ENCODE measurements at regions not wholly inside any gene's neighbourhood (a gene's known extent, or its start where the extent isn't known, plus 50 kb on each side); places are given as distances from the start of the nearest gene placed in this dataset.

DNA sequence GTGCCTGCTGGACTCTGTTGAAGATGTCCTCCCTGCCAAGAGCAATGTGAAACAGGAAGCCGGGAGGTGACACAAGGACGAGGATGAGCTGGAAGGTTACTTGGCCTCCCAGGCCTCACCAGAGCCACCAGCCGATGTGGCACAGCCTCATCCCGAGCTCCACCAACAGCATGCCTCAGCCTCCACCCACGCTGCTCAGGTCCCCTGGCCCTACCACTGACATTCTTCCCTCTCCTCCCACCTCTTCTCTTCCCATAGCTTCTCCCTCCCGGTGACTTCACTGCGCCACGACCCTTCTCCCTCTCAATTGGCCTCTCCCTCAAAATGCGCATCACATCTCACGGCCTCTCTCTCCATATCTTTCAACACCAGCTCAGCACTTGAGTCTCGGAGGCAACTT is 249.9 kb downstream of the SKAP2 start:
- no peak overlapping the region for H3K4me2 ChIP-seq (ENCODE audit: low read length)
- H3K79me2 ChIP-seq, result no peaks in the 10 kb centered on the region
- H3K9ac ChIP-seq, result no peak overlapping the region
- no peaks in the 10 kb centered on the region for H3K4me1 ChIP-seq
- TF ChIP-seq, protein P1, sequence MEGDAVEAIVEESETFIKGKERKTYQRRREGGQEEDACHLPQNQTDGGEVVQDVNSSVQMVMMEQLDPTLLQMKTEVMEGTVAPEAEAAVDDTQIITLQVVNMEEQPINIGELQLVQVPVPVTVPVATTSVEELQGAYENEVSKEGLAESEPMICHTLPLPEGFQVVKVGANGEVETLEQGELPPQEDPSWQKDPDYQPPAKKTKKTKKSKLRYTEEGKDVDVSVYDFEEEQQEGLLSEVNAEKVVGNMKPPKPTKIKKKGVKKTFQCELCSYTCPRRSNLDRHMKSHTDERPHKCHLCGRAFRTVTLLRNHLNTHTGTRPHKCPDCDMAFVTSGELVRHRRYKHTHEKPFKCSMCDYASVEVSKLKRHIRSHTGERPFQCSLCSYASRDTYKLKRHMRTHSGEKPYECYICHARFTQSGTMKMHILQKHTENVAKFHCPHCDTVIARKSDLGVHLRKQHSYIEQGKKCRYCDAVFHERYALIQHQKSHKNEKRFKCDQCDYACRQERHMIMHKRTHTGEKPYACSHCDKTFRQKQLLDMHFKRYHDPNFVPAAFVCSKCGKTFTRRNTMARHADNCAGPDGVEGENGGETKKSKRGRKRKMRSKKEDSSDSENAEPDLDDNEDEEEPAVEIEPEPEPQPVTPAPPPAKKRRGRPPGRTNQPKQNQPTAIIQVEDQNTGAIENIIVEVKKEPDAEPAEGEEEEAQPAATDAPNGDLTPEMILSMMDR (IDR thresholded peaks at IDR 0.05), result no peak
- H3K27ac ChIP-seq, result no peak overlapping the region
- no peaks in the 10 kb centered on the region for H3K27me3 ChIP-seq (ENCODE audit: control insufficient read depth, insufficient read depth, low read length)
- no peaks in the 10 kb centered on the region for H3K36me3 ChIP-seq (ENCODE audit: control insufficient read depth, insufficient read depth, low read length)
- H3K9me3 ChIP-seq (ENCODE audit: control insufficient read depth, low read length), result no peaks in the 10 kb centered on the region
- no peak overlapping the region for H3K4me3 ChIP-seq (ENCODE audit: low read depth, low read length)
- H2AFZ ChIP-seq, result no peak overlapping the region

DNA sequence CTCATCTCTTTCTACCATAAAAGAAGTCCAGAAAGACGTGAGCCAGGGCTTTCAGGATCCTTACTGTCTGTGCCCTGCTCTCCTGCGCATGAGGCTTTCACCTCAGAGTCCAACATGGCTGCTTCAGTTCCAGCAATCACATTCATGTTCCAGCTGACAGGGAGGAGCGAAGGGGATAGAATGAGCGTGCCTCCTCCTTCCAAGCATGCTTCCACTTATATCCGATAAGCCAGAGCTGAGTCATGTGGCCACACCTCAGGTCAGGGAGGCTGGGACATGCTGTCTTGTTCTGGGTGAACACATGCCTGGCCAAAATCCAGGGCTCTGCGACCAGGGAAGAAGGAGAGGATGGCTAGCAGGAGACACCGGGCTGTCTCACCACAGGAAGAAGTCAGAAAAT is 248.2 kb downstream of the SKAP2 start:
- H3K9ac ChIP-seq, result no peak overlapping the region
- H3K4me3 ChIP-seq (ENCODE audit: low read depth, low read length), result no peak overlapping the region
- no peaks in the 10 kb centered on the region for H3K79me2 ChIP-seq
- no peaks in the 10 kb centered on the region for H3K27me3 ChIP-seq (ENCODE audit: control insufficient read depth, insufficient read depth, low read length)
- no peak overlapping the region for H3K4me2 ChIP-seq (ENCODE audit: low read length)
- no peak overlapping the region for H3K27ac ChIP-seq
- no peaks in the 10 kb centered on the region for H3K36me3 ChIP-seq (ENCODE audit: control insufficient read depth, insufficient read depth, low read length)
- no peaks in the 10 kb centered on the region for H3K9me3 ChIP-seq (ENCODE audit: control insufficient read depth, low read length)
- no peaks in the 10 kb centered on the region for H3K4me1 ChIP-seq
- no peak overlapping the region for H2AFZ ChIP-seq
- TF ChIP-seq, protein P1 (IDR thresholded peaks at IDR 0.05), result no peak

DNA sequence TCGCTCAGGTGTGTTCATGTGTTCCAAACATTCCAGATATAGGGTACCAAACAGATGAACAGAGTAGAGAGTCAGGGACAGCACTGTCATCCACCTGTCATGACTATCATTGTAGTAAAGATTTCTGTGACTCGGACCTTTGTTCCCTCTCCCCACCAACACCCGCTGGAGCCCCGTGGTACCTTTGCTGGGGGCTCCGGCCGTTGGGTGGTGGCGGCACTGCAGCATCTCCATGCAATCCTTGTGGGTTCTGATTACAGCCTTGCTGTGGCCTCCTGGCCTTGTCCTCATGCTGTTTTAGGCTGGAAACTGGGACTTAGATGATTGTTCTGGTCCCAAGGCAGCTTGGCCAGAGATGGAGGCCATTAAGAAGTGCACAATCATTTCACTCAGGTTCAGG is 247.3 kb downstream of the SKAP2 start:
- H3K27ac ChIP-seq, result no peak overlapping the region
- TF ChIP-seq, protein P1 (IDR thresholded peaks at IDR 0.05), result no peak

More for the DNA sequence above, 247.3 kb downstream of the SKAP2 start:
- Histone ChIP-seq H3K27me3 (ENCODE audit: control insufficient read depth, insufficient read depth, low read length) (no peaks in the 10 kb centered on the region), H2AFZ (no peak overlapping the region), H3K9ac (no peak overlapping the region), H3K79me2 (no peaks in the 10 kb centered on the region), H3K36me3 (ENCODE audit: control insufficient read depth, insufficient read depth, low read length) (no peaks in the 10 kb centered on the region), H3K4me2 (ENCODE audit: low read length) (no peak overlapping the region), H3K4me1 (no peaks in the 10 kb centered on the region), H3K9me3 (ENCODE audit: control insufficient read depth, low read length) (no peaks in the 10 kb centered on the region), H3K4me3 (ENCODE audit: low read depth, low read length) (no peak overlapping the region)

Measured in parathyroid adenoma (tissue), 2 donors.